ENCODE measurements at regions not wholly inside any gene's neighbourhood (a gene's known extent, or its start where the extent isn't known, plus 50 kb on each side); places are given as distances from the start of the nearest gene placed in this dataset.

DNA sequence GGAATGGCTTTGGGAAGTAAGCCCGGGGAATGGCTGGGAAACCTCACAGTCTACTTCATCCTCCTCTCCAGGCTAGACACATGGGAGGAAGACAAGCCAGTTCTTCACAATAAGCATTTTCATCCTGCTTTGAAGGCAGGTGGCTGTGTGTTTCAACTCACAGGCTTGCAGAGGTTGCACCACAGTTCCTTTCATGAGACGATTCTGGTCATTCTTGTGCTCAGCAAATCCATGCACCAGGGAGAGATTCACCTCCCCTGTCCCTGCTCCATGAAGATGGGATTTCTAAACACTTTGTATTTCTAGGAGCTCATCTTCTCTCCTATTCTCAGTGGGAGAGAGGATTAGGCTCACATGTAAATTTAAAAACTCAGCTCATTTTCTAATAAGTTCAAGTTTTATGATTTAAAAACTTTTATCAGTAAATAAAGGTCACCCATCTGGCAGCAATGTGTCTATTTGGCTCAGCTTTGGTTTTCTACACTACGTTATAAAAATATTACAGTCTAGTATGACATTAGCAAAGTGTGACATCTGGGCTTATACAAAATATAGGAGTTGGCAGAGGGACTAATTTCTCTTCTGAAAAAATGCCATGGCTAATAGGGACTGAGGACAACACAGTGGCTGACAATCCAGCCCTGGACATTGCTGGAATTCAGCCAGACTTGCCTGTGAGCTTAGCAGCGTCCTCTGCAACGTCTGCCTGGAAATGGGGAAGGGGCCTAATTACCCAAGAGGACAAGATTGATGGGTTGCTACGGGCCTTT is 283.2 kb upstream of the SLC10A2 start:
- H3K27me3 ChIP-seq (ENCODE audit: insufficient read depth, low read length) = no peaks in the 10 kb centered on the region
- TF ChIP-seq EZH2 (IDR thresholded peaks at IDR 0.05; ENCODE audit: borderline replicate concordance, low read length) = no peak
- TF ChIP-seq, protein P1, sequence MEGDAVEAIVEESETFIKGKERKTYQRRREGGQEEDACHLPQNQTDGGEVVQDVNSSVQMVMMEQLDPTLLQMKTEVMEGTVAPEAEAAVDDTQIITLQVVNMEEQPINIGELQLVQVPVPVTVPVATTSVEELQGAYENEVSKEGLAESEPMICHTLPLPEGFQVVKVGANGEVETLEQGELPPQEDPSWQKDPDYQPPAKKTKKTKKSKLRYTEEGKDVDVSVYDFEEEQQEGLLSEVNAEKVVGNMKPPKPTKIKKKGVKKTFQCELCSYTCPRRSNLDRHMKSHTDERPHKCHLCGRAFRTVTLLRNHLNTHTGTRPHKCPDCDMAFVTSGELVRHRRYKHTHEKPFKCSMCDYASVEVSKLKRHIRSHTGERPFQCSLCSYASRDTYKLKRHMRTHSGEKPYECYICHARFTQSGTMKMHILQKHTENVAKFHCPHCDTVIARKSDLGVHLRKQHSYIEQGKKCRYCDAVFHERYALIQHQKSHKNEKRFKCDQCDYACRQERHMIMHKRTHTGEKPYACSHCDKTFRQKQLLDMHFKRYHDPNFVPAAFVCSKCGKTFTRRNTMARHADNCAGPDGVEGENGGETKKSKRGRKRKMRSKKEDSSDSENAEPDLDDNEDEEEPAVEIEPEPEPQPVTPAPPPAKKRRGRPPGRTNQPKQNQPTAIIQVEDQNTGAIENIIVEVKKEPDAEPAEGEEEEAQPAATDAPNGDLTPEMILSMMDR (IDR thresholded peaks at IDR 0.05; ENCODE audit: low read length) = no peak
- no peak overlapping the region for H3K4me2 ChIP-seq (ENCODE audit: low read length)
- H3K79me2 ChIP-seq (ENCODE audit: insufficient read depth, low read length) = no peaks in the 10 kb centered on the region
- no peaks in the 10 kb centered on the region for H3K9me3 ChIP-seq (ENCODE audit: low read length)
- H3K4me1 ChIP-seq (ENCODE audit: insufficient read depth, low read length, severe bottlenecking) = no peaks in the 10 kb centered on the region
- H3K4me3 ChIP-seq (ENCODE audit: low read depth, low read length, poor library complexity, severe bottlenecking) = no peak overlapping the region
- H3K9ac ChIP-seq (ENCODE audit: low read length) = no peak overlapping the region
- H2AFZ ChIP-seq (ENCODE audit: low read length) = no peak overlapping the region
- no peaks in the 10 kb centered on the region for H3K9me2 ChIP-seq (ENCODE audit: low read depth, low read length)
- no peaks in the 10 kb centered on the region for H3F3A ChIP-seq (ENCODE audit: insufficient read depth, low read length)
- no peak overlapping the region for H3K27ac ChIP-seq (ENCODE audit: low read depth, low read length, poor library complexity, severe bottlenecking)
- H3K36me3 ChIP-seq (ENCODE audit: insufficient read depth, low read length) = no peaks in the 10 kb centered on the region
- no peaks in the 10 kb centered on the region for H4K20me1 ChIP-seq (ENCODE audit: insufficient read depth, low read length)

DNA sequence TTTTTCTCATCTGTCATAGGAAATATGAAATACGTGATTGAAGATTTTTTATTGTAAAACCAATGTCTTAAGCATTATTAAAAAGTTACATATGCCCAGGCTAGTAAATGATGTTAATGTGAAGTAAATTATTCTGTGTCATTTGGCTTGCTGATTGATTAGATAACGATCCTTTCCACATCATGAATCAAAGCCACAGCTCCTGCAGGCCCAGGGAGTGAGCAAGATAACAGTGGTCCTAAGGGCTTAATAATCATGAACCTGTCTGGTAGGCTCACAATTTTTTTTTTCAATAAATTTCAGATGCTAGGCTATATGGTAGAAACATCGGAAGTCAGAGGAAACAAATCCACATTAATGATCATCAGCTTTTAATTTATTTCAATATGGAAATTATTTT is 269.0 kb upstream of the SLC10A2 start:
- no peaks in the 10 kb centered on the region for H3K9me3 ChIP-seq (ENCODE audit: low read length)
- H3K9me2 ChIP-seq (ENCODE audit: low read depth, low read length) = no peaks in the 10 kb centered on the region
- H3K4me2 ChIP-seq (ENCODE audit: low read length) = no peak overlapping the region
- H3K36me3 ChIP-seq (ENCODE audit: insufficient read depth, low read length) = no peaks in the 10 kb centered on the region
- no peaks in the 10 kb centered on the region for H3K4me1 ChIP-seq (ENCODE audit: insufficient read depth, low read length, severe bottlenecking)
- H3F3A ChIP-seq (ENCODE audit: insufficient read depth, low read length) = no peaks in the 10 kb centered on the region
- H3K4me3 ChIP-seq (ENCODE audit: low read depth, low read length, poor library complexity, severe bottlenecking) = no peak overlapping the region
- H3K27ac ChIP-seq (ENCODE audit: low read depth, low read length, poor library complexity, severe bottlenecking) = no peak overlapping the region
- no peaks in the 10 kb centered on the region for H3K27me3 ChIP-seq (ENCODE audit: insufficient read depth, low read length)
- no peaks in the 10 kb centered on the region for H4K20me1 ChIP-seq (ENCODE audit: insufficient read depth, low read length)
- H3K9ac ChIP-seq (ENCODE audit: low read length) = no peak overlapping the region
- no peaks in the 10 kb centered on the region for H3K79me2 ChIP-seq (ENCODE audit: insufficient read depth, low read length)
- no peak overlapping the region for H2AFZ ChIP-seq (ENCODE audit: low read length)
- TF ChIP-seq EZH2 (IDR thresholded peaks at IDR 0.05; ENCODE audit: borderline replicate concordance, low read length) = no peak

DNA sequence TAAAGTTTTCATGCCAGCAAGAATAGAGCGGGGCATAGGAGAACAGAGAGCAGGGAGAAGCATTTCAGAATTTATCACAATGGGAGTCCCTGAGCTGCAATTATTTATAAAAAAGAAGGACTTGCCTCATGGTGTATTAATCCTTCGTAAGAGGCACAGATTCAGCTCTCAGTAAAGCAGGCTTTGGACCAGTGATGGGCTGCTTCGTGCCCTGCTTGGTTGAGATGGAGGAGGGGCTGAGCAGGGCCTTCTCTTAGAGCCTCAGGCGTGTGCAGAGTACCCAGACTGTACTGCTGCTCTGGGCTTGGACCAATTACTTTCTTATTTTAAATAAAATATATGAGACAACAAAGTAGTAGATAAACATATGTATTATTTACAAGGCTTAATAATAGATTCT is 265.7 kb upstream of the SLC10A2 start:
- H3K9ac ChIP-seq (ENCODE audit: low read length) = no peak overlapping the region
- TF ChIP-seq, protein P1 (IDR thresholded peaks at IDR 0.05; ENCODE audit: low read length) = no peak
- no peak for TF ChIP-seq EZH2 (IDR thresholded peaks at IDR 0.05; ENCODE audit: borderline replicate concordance, low read length)
- H3K27me3 ChIP-seq (ENCODE audit: insufficient read depth, low read length) = no peaks in the 10 kb centered on the region
- H3K9me3 ChIP-seq (ENCODE audit: low read length) = no peaks in the 10 kb centered on the region
- H3K4me3 ChIP-seq (ENCODE audit: low read depth, low read length, poor library complexity, severe bottlenecking) = no peak overlapping the region
- no peaks in the 10 kb centered on the region for H3K4me1 ChIP-seq (ENCODE audit: insufficient read depth, low read length, severe bottlenecking)
- no peak overlapping the region for H3K27ac ChIP-seq (ENCODE audit: low read depth, low read length, poor library complexity, severe bottlenecking)
- H4K20me1 ChIP-seq (ENCODE audit: insufficient read depth, low read length) = no peaks in the 10 kb centered on the region
- no peaks in the 10 kb centered on the region for H3K36me3 ChIP-seq (ENCODE audit: insufficient read depth, low read length)
- no peak overlapping the region for H2AFZ ChIP-seq (ENCODE audit: low read length)
- no peaks in the 10 kb centered on the region for H3K79me2 ChIP-seq (ENCODE audit: insufficient read depth, low read length)
- H3K4me2 ChIP-seq (ENCODE audit: low read length) = no peak overlapping the region
- no peaks in the 10 kb centered on the region for H3F3A ChIP-seq (ENCODE audit: insufficient read depth, low read length)
- no peaks in the 10 kb centered on the region for H3K9me2 ChIP-seq (ENCODE audit: low read depth, low read length)

- H3K4me1 ChIP-seq (ENCODE audit: insufficient read depth, low read length, severe bottlenecking) = no peaks in the 10 kb centered on the region
- H3K4me2 ChIP-seq (ENCODE audit: low read length) = no peak overlapping the region
- no peaks in the 10 kb centered on the region for H4K20me1 ChIP-seq (ENCODE audit: insufficient read depth, low read length)
- H3K36me3 ChIP-seq (ENCODE audit: insufficient read depth, low read length) = no peaks in the 10 kb centered on the region
- no peaks in the 10 kb centered on the region for H3K9me3 ChIP-seq (ENCODE audit: low read length)
- no peaks in the 10 kb centered on the region for H3K79me2 ChIP-seq (ENCODE audit: insufficient read depth, low read length)
- no peak overlapping the region for H3K27ac ChIP-seq (ENCODE audit: low read depth, low read length, poor library complexity, severe bottlenecking)
- H3K4me3 ChIP-seq (ENCODE audit: low read depth, low read length, poor library complexity, severe bottlenecking) = no peak overlapping the region
- no peaks in the 10 kb centered on the region for H3K9me2 ChIP-seq (ENCODE audit: low read depth, low read length)
- H3F3A ChIP-seq (ENCODE audit: insufficient read depth, low read length) = no peaks in the 10 kb centered on the region
- no peaks in the 10 kb centered on the region for H3K27me3 ChIP-seq (ENCODE audit: insufficient read depth, low read length)
- H2AFZ ChIP-seq (ENCODE audit: low read length) = no peak overlapping the region
- no peak for TF ChIP-seq EZH2 (IDR thresholded peaks at IDR 0.05; ENCODE audit: borderline replicate concordance, low read length)
- TF ChIP-seq, protein P1 (IDR thresholded peaks at IDR 0.05; ENCODE audit: low read length) = no peak
- no peak overlapping the region for H3K9ac ChIP-seq (ENCODE audit: low read length)
Measured at GRCh38 chr13:103328899-103329298, 262.7 kb upstream of the SLC10A2 start.
